ENCODE measurements at regions not wholly inside any gene's neighbourhood (a gene's known extent, or its start where the extent isn't known, plus 50 kb on each side); places are given as distances from the start of the nearest gene placed in this dataset.

DNA sequence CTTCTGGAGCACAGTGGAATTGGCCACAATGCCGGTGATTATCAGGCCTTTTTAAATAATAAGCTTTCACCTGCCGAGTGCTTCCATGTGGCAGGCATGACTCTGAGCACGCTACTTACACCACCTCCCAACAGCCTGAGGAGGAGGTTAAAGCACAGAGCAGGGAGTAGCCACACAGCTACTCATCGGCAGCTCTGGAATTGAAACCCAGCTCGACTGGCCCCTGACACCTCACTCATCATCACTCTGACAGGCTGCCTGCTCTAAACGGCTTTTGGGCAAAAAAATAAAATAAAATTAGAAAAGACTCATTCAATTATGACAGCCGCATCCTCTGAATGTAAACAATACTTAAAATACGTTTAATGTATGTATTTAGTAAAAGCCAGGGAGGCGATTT, 326.4 kb upstream of the NOCT start:
- DNase-seq (ENCODE audit: low read depth): no peak

- DNase-seq (ENCODE audit: low read depth): no peak
Observed at GRCh38 chr4:138688408-138689085, 327.0 kb upstream of the NOCT start.

GRCh38 chr4:138686106-138686835, 329.3 kb upstream of the NOCT start:
- no peak for DNase-seq (ENCODE audit: low read depth)

- no peak for DNase-seq (ENCODE audit: low read depth)
Observed at GRCh38 chr4:138685316-138685715, 330.3 kb upstream of the NOCT start.

DNA sequence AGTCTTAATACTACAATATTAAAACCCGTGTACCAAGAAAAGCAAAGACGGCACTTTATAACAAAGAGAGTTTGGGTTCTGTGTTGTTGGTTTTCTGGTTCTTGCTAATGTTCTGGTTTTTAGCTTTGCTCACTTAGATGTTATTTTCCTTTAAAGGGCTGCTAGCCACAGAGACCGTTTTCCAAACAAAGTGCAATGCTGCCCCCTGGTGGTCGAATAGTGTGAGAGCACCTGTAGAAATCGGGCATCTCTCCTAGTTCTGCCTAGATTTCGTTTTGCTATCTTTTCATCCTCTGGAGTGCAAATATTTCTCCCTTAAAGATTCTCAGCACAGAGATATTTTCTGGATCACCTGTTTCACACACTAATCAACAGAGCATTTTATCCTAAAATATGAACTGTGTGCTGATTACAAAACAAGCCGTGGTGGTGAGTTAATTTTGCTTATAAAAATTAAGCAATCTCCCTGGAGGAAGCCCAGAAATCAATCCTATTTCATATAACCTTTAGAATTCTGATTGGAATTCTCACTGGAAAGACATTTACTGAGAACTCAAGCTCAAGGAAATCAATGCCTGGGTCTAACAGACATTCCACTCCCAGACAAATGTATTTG, 334.5 kb upstream of the NOCT start:
- DNase-seq (ENCODE audit: low read depth): peak; percentile 66

- DNase-seq (ENCODE audit: low read depth): peak; percentile 13
Observed at GRCh38 chr4:138680256-138680655, 335.3 kb upstream of the NOCT start.

GRCh38 chr4:138678985-138679746, 336.4 kb upstream of the NOCT start:
- DNase-seq (ENCODE audit: low read depth): no peak

DNA sequence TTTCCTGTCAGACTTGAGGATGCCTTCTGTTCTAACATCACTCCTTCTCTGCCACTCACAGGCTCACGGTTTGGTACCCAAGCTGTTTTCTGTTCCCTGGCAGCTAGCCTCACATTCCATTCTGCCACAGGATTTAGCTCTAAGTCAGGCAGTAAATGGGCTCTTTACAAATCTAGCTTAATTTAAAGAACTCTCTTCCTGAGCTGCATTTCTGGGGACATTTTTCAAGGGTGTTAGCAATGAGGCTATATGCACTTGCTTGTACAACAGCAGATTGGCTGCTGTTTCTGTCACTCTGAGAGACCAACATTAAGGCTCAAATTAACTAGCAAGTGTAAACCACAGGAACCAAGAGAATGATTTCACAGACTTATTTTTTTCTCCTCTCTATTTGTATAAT, 337.8 kb upstream of the NOCT start:
- no peak for DNase-seq (ENCODE audit: low read depth)

DNA sequence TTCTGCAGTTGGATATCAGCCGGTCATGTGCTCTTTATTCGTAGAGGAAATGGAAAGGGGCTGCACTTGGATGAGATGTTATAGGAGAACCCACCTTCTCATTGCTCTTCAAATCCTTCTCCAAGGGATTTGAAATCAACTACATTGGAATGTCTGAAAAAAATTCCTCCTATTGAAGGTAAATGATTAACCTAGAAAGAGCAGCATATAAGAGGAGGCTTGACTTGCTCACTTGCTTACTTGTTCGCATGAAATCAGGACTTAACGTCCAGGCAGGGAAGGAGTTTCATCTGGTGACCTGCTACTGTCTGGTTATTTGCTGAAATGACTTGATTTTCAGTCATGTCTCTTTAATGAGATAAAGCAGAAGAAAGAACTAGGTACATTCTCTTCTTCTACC, 338.4 kb upstream of the NOCT start:
- DNase-seq (ENCODE audit: low read depth): no peak

GRCh38 chr4:138675685-138676084, 339.9 kb upstream of the NOCT start:
- DNase-seq (ENCODE audit: low read depth): no peak

GRCh38 chr4:138674209-138674608, 341.4 kb upstream of the NOCT start:
- no peak for DNase-seq (ENCODE audit: low read depth)

GRCh38 chr4:138673053-138673452, 342.5 kb upstream of the NOCT start:
- DNase-seq (ENCODE audit: low read depth): peak; percentile 30

- DNase-seq (ENCODE audit: low read depth): no peak
Observed at GRCh38 chr4:138672393-138672976, 343.1 kb upstream of the NOCT start.

- DNase-seq (ENCODE audit: low read depth): no peak
Observed at GRCh38 chr4:138671606-138672084, 343.9 kb upstream of the NOCT start.

GRCh38 chr4:138671106-138671505, 344.5 kb upstream of the NOCT start:
- DNase-seq (ENCODE audit: low read depth): no peak

- no peak for DNase-seq (ENCODE audit: low read depth)
Observed at GRCh38 chr4:138670681-138671080, 344.9 kb upstream of the NOCT start.

- peak; percentile 89 for DNase-seq (ENCODE audit: low read depth)
Observed at GRCh38 chr4:138669479-138670315, 345.9 kb upstream of the NOCT start.

- no peak for DNase-seq (ENCODE audit: low read depth)
Observed at GRCh38 chr4:138668309-138668708, 347.3 kb upstream of the NOCT start.

DNA sequence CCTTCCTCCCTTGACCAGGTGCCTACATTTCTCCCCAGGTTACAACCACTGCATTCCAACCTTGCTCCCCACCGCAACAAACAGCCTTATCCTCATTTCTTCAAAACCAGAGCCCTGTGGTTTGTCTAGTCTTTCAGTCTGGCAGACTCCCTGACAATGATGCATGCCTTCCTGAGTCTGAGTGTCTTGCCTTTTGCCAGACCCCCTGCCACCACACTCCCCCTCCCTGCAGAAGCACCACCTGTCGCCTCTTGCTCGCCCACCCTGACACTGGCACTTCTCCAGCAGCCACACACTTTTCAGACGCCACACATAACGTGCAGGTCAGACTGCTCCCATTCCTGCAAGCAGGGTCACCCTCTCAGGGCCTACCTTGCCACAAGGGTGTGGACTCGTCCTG, 349.2 kb upstream of the NOCT start:
- no peak for DNase-seq (ENCODE audit: low read depth)

GRCh38 chr4:138665851-138666250, 349.7 kb upstream of the NOCT start:
- DNase-seq (ENCODE audit: low read depth): no peak

DNA sequence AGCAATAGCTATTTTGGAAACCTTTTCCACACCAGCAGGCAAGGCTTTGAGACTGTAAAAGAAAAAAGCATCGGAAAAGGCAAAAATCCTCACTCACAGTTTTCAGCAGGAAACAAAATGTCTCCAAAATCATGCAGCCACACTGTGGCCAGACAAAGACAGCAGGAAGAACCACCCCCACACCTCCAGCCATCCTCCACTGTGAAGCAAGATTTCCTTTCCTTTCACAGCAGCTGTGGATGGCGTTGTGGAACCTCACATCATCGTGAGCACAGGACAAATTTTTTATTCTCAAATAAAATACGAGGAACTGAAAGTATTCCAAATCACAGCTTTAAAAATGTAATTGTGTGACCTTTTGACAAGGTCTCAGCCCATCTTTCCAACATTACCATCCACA, 351.7 kb upstream of the NOCT start:
- no peak for DNase-seq (ENCODE audit: low read depth)
